HG03039 (cell line): ENCODE measurements at regions not wholly inside any gene's neighbourhood (a gene's known extent, or its start where the extent isn't known, plus 50 kb on each side); places are given as distances from the start of the nearest gene placed in this dataset.

Source experiments
- ATAC-seq: cut with Tn5 transposase; IDR thresholded peaks from one replicate; pipeline ENCODE4 v1.9.1; 2021; ENCODE audit warnings: mild to moderate bottlenecking, moderate library complexity; ENCODE audit not compliant: unreplicated experiment

- ATAC-seq: no peak
Observed at GRCh38 chr13:74004109-74004508, 130.1 kb downstream of the KLF12 start.

- ATAC-seq: no peak
Observed at GRCh38 chr13:74003374-74003773, 130.8 kb downstream of the KLF12 start.

- ATAC-seq: no peak
Observed at GRCh38 chr13:74000876-74001275, 133.3 kb downstream of the KLF12 start.

- peak; percentile 76 for ATAC-seq
Observed at GRCh38 chr13:73998631-73999030, 135.6 kb downstream of the KLF12 start.

GRCh38 chr13:73997964-73998363 lies 136.2 kb downstream of the KLF12 start:
- no peak for ATAC-seq

GRCh38 chr13:73996569-73996968 lies 137.6 kb downstream of the KLF12 start:
- no peak for ATAC-seq

GRCh38 chr13:73995736-73996135 lies 138.5 kb downstream of the KLF12 start:
- ATAC-seq: no peak

GRCh38 chr13:73993661-73994060 lies 140.5 kb downstream of the KLF12 start:
- no peak for ATAC-seq

- no peak for ATAC-seq
Observed at GRCh38 chr13:73991884-73992283, 142.3 kb downstream of the KLF12 start.

- no peak for ATAC-seq
Observed at GRCh38 chr13:73991384-73991783, 142.8 kb downstream of the KLF12 start.

- ATAC-seq: no peak
Observed at GRCh38 chr13:73989244-73989843, 144.9 kb downstream of the KLF12 start.

- no peak for ATAC-seq
Observed at GRCh38 chr13:73988461-73988860, 145.7 kb downstream of the KLF12 start.

- ATAC-seq: no peak
Observed at GRCh38 chr13:73987618-73988017, 146.6 kb downstream of the KLF12 start.

GRCh38 chr13:73985783-73986182 lies 148.4 kb downstream of the KLF12 start:
- ATAC-seq: no peak

GRCh38 chr13:73984949-73985691 lies 149.1 kb downstream of the KLF12 start:
- no peak for ATAC-seq

- ATAC-seq: no peak
Observed at GRCh38 chr13:73984201-73984600, 150.0 kb downstream of the KLF12 start.

GRCh38 chr13:73983109-73983508 lies 151.1 kb downstream of the KLF12 start:
- ATAC-seq: no peak

- no peak for ATAC-seq
Observed at GRCh38 chr13:73981595-73981994, 152.6 kb downstream of the KLF12 start.

GRCh38 chr13:73975767-73976166 lies 158.4 kb downstream of the KLF12 start:
- no peak for ATAC-seq

- ATAC-seq: no peak
Observed at GRCh38 chr13:73974051-73974450, 160.2 kb downstream of the KLF12 start.

GRCh38 chr13:73973156-73973555 lies 161.0 kb downstream of the KLF12 start:
- no peak for ATAC-seq

- no peak for ATAC-seq
Observed at GRCh38 chr13:73972545-73972944, 161.7 kb downstream of the KLF12 start.

GRCh38 chr13:73971481-73971880 lies 162.7 kb downstream of the KLF12 start:
- no peak for ATAC-seq
